Prostate gland (tissue), 2 donors: ENCODE measurements at regions not wholly inside any gene's neighbourhood (a gene's known extent, or its start where the extent isn't known, plus 50 kb on each side); places are given as distances from the start of the nearest gene placed in this dataset.

Experiments used
- DNase-seq: peaks from one replicate; pipeline ENCODE4 v3.0.0-alpha.2; 2019; ENCODE audit warnings: low spot score
- H3K27ac ChIP-seq, 2 donors: fragments of 200-600 bp; sonication (generic); 2 replicates each; pipeline ENCODE4 v1.5.1; 2017 to 2019
- H3K27me3 ChIP-seq: fragments of 200-600 bp; sonication (generic); replicated peaks from 2 replicates; pipeline ENCODE4 v1.5.1; 2019; ENCODE audit not compliant: insufficient read depth
- H3K36me3 ChIP-seq, 2 donors: fragments of 200-600 bp; sonication (generic); 1 replicate in 1 of 2; 2 replicates in 1 of 2; pipeline versions ENCODE4 v1.5.1 to v1.8.1; 2017 to 2019
- H3K4me1 ChIP-seq: fragments of 200-600 bp; sonication (generic); replicated peaks from 2 replicates; pipeline ENCODE4 v1.5.1; 2019
- H3K4me3 ChIP-seq, 2 donors: fragments of 200-600 bp; sonication (generic); 2 replicates each; pipeline ENCODE4 v1.5.1; 2017 to 2019
- H3K9me3 ChIP-seq: fragments of 200-600 bp; sonication (generic); 2 replicates; pipeline ENCODE4 v1.5.1; 2017
- CTCF ChIP-seq, 4 experiments: fragments of 200-600 bp in 2 of 4; fragments of 450-650 bp in 2 of 4; sonication (generic) in 2 of 4; IDR thresholded peaks; 1 replicate in 3 of 4; 2 replicates in 1 of 4; pipeline ENCODE4 v1.5.1; 2016 to 2019; ENCODE audit warnings: antibody characterized with exemption in 4 of 4, mild to moderate bottlenecking in 2 of 4, moderate library complexity in 2 of 4
- POLR2A ChIP-seq: fragments of 450-650 bp; IDR thresholded peaks from one replicate; pipeline ENCODE4 v1.6.1; 2016; ENCODE audit warnings: antibody characterized with exemption, mild to moderate bottlenecking
- POLR2AphosphoS5 ChIP-seq: sonication (generic); formaldehyde crosslinking; IDR thresholded peaks from one replicate; pipeline ENCODE4 v1.6.1; 2017; ENCODE audit warnings: antibody characterized with exemption
- WGBS: methylation state at CpG from one replicate; pipeline ENCODE4 v1.1.5; 2018; 5-methylcytosine and 5-hydroxymethylcytosine counted together
- intact Hi-C: fragments of 100-400 bp; cut with DNase I; formaldehyde crosslinking; loops from one replicate; pipeline ENCODE4 v1.14.2; 2022

- no peak overlapping the region for H3K4me3 ChIP-seq
- intact Hi-C loops = no loop called here
- WGBS = 26% methylated on average over 3 of the region's 3 CpGs
- TF ChIP-seq POLR2AphosphoS5 (no peak), CTCF (IDR thresholded peaks at IDR 0.05) (no peak), POLR2A (no peak)
- no peak for DNase-seq
- no peak overlapping the region for H3K27ac ChIP-seq
- no peaks in the 10 kb centered on the region for H3K27me3 ChIP-seq
- H3K9me3 ChIP-seq = no peaks in the 10 kb centered on the region
- no peaks in the 10 kb centered on the region for H3K36me3 ChIP-seq
- H3K4me1 ChIP-seq = no peaks in the 10 kb centered on the region
Observed at GRCh38 chr17:33500151-33500550, 207.1 kb upstream of the ASIC2 start.

GRCh38 chr17:33501185-33501584 is 208.1 kb upstream of the ASIC2 start:
- TF ChIP-seq CTCF (IDR thresholded peaks at IDR 0.05) = no peak
- no peak for TF ChIP-seq POLR2A
- no peak for TF ChIP-seq POLR2AphosphoS5
- Histone ChIP-seq H3K9me3 (no peaks in the 10 kb centered on the region), H3K27ac (no peak overlapping the region), H3K4me3 (no peak overlapping the region), H3K36me3 (no peaks in the 10 kb centered on the region), H3K27me3 (no peaks in the 10 kb centered on the region), H3K4me1 (no peaks in the 10 kb centered on the region)
- 87% methylated on average over 6 of the region's 6 CpGs for WGBS
- DNase-seq = no peak
- intact Hi-C loops = no loop called here

- Histone ChIP-seq H3K27ac (no peak overlapping the region), H3K9me3 (no peaks in the 10 kb centered on the region), H3K36me3 (no peaks in the 10 kb centered on the region), H3K4me1 (no peaks in the 10 kb centered on the region), H3K27me3 (no peaks in the 10 kb centered on the region), H3K4me3 (no peak overlapping the region)
- no peak for DNase-seq
- TF ChIP-seq POLR2A = no peak
- TF ChIP-seq POLR2AphosphoS5 = no peak
- TF ChIP-seq CTCF (IDR thresholded peaks at IDR 0.05) = no peak
- intact Hi-C loops = no loop called here
- WGBS = 85% methylated on average over 2 of the region's 2 CpGs
Observed at GRCh38 chr17:33504571-33504970, 211.5 kb upstream of the ASIC2 start.

GRCh38 chr17:33506889-33507650 is 214.0 kb upstream of the ASIC2 start:
- Histone ChIP-seq H3K9me3 (no peaks in the 10 kb centered on the region), H3K27ac (no peak overlapping the region), H3K27me3 (no peaks in the 10 kb centered on the region), H3K4me1 (no peaks in the 10 kb centered on the region), H3K36me3 (no peaks in the 10 kb centered on the region), H3K4me3 (no peak overlapping the region)
- WGBS = 67% methylated on average over 11 of the region's 11 CpGs
- intact Hi-C loops = no loop called here
- TF ChIP-seq POLR2A (no peak), CTCF (IDR thresholded peaks at IDR 0.05) (no peak), POLR2AphosphoS5 (no peak)
- no peak for DNase-seq

GRCh38 chr17:33508215-33508614 is 215.1 kb upstream of the ASIC2 start:
- Histone ChIP-seq H3K4me1 (no peaks in the 10 kb centered on the region), H3K4me3 (no peak overlapping the region), H3K9me3 (no peaks in the 10 kb centered on the region), H3K27me3 (no peaks in the 10 kb centered on the region), H3K36me3 (no peaks in the 10 kb centered on the region), H3K27ac (no peak overlapping the region)
- no peak for DNase-seq
- 40% methylated on average over 3 of the region's 3 CpGs for WGBS
- intact Hi-C loops = no loop called here
- TF ChIP-seq POLR2A = no peak
- TF ChIP-seq CTCF (IDR thresholded peaks at IDR 0.05) = no peak
- TF ChIP-seq POLR2AphosphoS5 = no peak
